T-helper 9 cell (primary cell): ENCODE measurements at regions not wholly inside any gene's neighbourhood (a gene's known extent, or its start where the extent isn't known, plus 50 kb on each side); places are given as distances from the start of the nearest gene placed in this dataset.
"Not testable (repeated sequence)": the region's sequence is repeated elsewhere in the genome, so short reads cannot be mapped to it uniquely, and the experiment has no call there.

ENCODE experiments used
- DNase-seq: peaks from one replicate; pipeline ENCODE4 v3.0.0-alpha.2; 2020

DNA sequence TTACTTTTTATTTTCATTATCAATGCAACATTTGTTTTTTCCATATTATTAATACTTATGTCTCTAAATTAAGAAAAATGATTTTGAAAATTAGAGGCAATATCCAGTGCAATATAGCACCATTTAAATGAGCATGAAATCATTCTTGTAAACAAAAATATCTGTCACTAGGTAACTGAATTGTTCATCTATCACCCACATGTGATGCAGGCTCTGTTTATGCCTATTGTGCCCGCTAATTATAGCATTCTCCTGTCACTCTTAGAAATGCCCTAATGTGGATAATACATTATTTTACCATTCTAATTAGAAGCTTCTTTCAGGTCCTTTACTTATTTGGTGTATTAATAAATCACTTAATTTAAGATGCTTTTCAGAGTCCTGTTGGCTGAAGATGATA, 1332.4 kb downstream of the AACS start:
- DNase-seq = no peak

DNA sequence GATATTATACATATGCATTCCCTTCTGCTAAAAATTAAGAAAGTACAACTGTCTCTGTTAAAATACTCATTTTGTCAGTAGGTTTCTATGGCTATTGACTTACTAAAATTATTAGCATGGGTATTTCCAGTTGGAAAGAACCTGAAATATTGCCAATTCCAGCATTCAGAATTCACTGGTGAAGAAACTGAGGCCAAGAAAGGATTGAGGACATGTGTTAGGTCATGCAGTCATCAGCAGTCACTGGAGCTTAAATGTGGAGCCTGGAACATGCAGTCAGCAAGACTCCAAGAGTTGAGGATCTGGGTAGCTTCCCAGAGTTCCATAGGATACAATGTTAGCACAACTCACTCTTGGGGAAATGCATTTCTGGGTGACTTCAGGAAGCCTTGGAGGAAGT, 1335.6 kb downstream of the AACS start:
- no peak for DNase-seq

DNA sequence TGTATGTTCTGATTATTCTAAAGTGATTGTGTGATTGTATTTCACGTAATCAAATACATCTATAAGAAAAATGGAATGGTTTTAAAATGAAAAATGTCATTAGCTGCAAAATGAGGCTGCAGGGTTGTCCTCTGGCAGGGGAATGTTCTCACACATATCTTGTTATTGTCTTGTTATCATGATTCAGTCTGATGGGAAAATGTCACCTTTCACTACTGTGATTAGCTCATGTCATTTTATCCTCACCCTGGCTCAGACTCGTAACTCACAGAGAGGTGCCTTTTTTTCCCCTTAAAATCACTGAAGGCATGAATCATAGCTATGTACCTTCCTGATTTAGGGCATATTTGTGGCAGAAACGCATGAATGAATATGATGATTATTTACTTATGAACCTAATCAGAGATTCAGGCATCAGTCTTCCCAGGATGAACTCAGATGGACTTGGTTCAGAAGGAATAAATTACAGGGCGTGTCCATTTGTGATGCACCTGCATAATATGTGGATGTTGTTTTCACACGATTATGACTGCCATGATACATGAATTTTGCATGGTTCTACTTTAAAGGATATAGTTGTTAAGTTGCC, 1339.2 kb downstream of the AACS start:
- no peak for DNase-seq

DNA sequence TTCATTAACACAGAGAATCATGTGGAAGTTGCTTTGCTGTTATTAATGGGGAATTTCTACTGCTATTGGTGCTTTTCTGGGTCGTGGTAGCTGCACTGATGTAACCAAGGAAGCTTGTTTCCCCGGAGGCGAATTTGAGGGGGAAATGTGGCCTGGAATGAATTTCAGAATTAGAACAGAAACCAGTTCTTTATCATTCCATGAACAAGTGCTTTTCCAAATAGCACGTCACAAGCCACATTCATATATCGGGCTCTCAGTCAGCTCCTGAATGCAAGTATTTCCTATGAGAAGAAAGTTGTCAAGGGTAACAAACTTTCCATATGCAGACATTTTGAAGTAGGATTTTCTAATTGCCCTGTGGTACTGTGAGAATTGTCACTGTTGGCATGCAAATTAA, 1353.2 kb downstream of the AACS start:
- no peak for DNase-seq

DNA sequence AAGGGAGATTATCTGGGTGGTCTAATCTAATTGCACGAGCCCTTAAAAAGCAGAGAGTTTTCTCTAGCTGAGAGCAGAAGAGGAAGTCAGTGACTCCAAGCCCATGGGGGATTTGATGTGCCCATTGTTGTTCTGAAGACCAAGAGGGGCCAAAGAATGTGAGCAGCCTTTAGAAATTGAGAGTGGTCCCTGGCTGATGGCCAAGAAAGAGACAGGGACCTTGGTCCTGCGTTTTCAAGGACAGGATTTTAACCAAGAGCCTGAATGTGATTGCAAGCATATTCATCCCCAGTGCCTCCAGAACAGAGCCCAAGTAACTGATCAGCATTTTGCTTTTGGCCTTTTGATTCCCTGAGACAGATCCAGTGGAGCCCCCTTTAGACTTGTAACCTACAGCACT, 1353.9 kb downstream of the AACS start:
- no peak for DNase-seq

DNA sequence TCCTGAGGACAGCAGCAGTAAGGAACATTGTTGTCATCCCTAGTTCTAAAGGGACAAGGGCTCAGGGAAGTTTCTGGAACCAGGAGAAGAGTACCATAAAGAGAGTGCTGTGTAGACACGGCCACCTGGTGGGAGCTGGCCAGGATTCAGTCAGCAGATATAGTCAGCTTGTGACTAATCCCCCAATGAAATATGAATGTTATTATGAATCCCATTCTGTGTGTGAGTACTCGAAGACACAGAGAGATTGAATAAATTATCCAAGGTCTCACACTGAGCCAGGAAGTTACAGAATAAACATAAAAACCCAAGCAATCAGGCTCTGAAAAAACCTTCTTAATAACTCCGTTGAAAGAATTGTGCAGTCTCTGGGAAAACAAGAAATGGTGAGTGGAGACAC, 1359.5 kb downstream of the AACS start:
- no peak for DNase-seq

DNA sequence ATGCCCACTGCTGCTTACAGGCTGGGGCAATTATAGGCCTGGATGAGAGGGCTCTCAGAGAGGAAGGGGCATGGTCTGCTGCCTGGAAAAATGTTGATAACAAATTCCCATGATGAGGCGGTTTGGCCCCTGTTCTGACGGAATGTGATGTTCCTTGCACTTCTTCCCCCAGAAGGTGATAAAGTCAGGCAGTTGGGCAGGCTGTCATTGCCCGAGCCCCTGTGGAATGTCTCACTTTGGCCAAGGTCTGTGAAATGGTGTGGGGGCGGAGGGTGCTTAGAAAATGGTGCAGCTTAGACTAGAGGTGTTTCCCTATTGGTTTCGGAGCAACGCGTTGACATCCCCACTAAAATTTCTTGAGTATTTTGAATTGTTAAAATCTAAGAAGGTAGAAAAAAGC, 1360.0 kb downstream of the AACS start:
- no peak for DNase-seq

DNA sequence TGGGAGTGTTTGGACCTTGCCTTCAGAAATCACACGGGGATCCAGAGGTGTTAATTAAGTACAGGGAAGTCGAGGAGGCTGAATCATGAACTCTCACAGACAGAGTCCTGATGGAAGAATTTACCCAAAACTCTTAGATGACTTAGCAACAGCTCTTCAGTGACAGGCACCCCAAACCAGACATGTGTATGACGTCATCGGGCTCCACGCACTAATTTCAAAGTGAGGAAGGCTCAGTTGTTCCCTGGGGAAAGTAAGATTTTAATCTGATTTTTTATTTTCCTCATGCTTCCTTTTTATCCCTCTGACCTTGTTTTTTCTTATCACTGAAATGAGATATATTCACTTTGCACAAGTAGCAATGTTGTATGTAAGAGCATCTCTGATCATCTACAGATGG, 1363.5 kb downstream of the AACS start:
- DNase-seq = no peak

DNA sequence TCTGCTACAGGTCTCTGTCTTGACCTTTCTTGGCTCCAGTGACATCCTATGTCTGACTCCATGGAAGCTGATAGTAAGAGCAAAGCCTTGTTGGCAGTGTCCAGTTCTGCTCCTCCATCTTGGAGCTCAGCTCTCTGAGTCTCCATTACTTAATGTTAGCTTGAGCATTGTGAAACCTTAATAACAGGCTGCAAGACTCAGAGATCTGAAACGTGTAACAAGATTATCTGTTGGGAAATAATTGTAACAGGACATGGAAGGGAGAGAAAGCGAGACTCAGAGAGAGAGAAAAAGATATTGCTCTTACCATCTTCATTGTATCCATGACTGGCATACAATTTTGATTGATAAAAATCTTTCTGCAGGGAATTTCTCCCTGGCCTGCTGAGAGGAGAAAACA, 1365.7 kb downstream of the AACS start:
- no peak for DNase-seq

DNA sequence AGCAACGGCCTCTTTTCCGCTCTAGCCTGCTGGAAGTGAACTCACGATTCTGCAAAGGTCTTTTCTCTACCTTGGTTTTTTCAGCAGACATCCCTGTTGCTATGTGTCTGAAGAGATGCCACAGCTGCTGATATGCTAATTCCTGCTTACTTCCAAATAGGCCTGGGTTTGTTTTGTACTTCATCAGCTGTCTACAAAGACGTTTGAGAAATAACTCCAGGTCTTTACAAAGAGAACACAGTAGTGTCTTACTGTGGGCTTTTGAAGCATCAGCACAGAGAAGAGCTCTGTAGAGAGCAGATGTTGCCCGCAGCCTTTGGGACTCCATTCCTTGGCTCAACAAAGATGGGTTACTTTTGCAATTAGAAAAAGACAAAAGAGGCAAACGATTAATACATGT, 1366.5 kb downstream of the AACS start:
- no peak for DNase-seq

DNA sequence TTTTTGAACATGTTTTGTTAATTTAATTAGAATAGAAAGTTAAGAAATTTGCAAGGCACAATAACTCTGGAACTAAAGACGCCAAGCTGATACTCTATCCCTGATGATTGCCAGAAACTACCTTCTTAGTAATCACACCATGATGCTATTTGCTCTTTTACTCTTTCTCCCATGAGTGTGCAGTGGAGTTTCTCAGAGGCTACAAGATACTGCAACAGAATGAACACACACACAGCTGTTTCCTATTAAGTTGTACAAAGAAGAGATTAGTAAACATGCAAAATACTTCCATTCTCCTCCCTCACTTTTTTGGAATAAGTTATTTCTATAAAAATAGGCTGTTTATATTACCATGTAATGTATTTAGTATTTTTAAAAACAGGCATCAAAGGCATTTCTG, 1367.5 kb downstream of the AACS start:
- no peak for DNase-seq

DNA sequence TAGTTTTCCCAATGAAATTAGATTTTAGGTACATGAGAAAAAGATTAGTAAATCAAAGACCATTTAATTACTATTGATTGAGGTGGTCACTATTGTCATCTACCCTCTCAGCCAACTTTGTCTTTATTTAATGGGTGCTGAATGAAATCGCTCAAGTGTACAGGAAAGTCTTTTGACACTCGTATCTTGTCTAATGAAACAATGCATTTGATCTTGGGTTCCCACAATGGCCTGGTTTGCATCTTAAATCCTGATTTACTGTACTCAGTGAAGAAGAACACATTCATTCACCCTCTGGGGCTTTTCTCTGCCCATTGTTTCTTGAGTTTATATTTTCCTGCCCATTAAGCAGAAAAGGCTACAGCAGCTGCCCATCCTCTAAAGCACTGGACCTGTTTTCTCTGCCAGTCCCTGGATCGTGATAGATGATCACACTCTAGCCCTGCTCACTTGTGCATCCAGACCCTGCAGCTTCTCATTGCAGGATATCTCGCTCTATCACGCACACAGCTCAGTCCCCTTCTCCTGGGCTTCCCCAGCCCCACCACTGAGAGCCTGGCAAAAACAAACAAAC, 1369.3 kb downstream of the AACS start:
- no peak for DNase-seq

DNA sequence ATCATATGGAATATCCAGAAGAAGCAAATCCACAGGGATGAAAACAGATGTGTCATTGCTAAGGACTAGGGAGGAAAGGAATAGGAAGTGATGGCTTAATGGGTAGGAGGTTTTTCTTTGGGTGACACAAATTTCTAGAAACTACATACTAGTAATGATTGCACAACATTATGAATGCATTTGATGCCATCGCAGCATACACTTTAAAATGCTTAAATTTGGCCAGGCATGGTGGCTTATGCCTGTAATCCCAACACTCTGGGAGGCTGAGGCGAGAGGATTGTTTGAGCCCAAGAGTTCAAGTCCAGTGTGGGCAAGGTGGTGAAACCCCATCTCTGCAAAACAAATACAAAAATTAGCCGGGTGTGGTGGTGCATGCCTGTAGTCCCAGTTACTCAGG, 1370.8 kb downstream of the AACS start:
- DNase-seq = no peak

DNA sequence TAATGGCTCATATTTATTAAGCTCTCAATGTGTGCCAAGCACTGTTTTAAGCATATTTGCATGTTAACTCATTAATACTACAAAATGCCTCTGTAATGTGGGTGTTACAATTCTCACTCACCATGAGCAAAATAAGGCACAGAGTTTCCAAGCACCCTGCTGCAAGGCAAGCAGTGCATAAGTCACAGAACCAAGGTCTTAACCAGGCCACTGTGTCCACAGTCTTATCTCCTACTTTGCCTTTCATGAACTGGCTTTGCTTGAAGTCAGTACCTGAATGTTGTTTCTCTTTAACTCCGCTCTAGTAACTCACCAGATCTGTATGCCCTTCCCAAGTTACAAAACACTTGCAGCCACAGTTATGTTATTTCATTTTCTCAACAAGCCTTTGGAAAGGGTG, 1372.7 kb downstream of the AACS start:
- no peak for DNase-seq

DNA sequence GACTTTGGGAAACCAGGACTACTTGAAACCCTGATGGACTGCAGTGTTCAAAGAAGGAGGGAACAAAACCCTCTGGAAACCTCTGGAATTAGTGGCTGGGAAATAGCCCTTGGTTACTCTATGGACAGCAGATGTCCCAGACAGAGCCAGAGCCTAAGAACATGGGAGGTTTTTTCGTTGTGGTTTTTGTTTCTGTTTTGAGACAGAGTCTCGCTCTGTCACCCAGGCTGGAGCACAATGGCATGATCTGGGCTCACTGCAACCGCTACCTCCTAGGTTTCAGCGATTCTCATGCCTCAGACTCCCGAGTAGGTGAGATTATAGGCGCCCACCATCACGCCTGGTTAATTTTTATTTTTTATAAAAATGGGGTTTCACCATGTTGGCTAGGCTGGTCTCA, 1378.7 kb downstream of the AACS start:
- DNase-seq = no peak

DNA sequence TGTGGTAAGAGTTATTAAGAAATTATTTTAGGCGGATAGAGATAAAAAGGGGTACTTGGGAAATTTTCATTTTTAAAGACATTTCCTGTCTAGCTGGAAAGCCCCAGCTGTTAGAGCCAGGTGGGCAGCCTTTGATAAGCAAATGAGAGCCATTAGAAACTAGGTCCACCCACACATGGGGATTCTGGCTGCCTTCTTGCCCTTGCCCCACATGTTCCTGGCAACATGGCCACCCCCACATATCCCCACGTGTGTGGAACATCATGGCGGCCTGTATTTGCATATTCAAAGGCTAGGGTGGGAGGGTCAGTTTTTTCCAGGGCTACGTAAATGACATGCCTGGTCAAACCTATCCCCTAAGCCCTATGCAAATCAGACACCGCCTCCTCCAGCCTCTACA, 1382.1 kb downstream of the AACS start:
- DNase-seq = no peak

DNA sequence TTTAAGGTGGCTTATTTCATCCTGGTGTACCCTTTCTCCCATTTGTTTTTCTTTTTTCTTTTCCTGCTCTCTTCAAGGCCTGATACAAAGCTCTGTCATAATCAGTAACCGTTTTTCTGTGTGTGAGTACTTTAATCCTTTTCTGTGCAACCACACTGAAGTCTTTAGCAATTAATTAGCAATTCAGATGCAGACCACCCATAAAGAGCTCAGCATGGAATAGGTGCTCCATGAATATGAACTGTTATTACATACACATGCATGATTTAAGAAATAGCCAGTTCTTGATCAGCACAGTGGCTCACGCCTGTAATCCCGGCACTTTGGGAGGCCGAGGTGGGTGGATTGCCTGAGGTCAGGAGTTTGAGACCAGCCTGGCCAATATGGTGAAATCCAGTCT, 1386.6 kb downstream of the AACS start:
- DNase-seq = no peak

DNA sequence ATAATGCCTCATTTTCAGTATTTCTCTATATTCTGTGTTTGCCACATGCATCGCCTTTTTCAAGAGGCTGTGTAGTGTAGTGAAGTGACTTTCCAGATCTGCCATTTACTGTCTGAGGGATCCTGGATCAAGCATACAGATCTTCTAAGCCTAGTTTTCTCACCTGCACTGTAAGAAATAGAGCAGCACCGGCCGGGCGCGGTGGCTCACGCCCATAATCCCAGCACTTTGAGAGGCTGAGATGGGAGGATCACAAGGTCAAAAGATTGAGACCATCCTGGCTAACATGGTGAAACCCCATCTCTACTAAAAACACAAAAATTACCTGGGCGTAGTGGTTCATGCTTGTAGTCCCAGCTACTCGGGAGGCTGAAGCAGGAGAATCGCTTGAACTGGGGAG, 1387.5 kb downstream of the AACS start:
- not testable (repeated sequence) for DNase-seq

DNA sequence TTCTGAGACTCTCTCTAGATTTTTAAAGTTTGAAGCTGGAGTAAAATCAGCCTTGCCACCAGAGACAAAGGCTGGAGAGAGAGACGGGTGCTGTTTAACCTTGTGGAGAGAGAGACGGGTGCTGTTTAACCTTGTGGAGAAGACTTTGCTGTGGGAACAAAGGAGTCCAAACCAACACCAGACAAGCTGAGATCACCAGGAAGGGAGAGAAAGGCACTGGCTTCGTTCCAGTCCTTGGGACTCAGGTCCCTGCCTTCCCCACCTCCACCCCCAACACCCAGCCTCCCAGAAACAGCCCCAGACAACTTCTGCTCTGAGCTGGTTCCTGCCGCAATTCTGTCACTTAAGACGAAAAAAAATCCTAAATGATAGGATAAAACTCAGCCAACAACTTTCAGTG, 1389.3 kb downstream of the AACS start:
- no peak for DNase-seq

DNA sequence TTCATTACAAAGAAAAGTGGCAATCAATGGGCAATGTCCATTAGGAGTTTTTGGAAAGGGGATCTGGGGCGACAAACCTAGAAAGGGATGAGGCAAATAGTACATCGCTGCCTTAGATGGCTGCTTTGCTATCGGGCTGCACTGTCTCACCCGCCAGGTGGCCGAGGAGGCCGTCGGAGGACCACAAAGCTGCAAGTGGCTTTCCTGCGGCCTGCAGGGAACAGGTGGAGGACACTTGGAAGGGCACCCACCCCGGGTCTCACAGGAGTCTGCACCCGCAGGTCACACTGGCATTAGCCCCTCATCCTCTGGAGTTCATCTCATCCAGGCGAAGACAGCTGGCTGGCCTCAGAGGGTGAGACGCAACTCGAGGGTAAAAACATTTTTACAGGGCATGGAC, 1392.5 kb downstream of the AACS start:
- no peak for DNase-seq

DNA sequence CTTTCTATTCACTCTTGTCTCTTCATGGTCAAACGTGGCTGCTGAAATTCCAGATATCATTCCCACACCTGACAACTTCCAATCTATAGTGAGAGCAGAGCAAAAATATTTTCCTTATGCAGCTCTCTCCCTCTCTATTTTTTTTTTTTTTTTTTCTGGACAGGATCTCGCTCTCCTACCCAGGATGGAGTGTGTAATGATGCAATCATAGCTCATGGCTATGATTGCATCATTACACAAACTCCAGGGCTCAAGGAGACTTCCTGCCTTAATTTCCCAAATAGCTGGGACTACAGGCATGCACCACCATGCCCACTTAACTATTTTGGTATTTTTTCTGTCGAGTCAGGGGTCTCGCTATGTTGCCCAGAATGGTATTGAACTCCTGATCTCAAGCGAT, 1398.9 kb downstream of the AACS start:
- no peak for DNase-seq

DNA sequence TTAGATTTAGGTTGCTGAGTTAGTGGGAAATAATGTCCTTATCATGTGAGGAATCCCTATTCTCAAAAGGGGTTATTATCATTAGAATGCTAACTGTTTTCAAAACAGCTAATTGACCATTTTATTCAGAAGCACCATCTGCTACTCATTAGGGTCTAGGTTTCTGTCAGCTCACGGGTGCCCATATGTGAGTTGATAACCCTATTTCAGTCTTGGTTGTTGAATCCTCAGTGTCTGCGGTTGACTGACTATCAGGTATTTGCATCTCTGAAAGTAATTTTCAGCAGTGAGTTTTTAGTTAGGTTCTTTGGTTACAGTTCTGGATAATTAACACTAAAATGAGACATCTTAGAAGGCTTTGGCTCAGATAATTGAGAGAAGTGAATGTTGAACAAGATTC, 1404.0 kb downstream of the AACS start:
- DNase-seq = no peak

DNA sequence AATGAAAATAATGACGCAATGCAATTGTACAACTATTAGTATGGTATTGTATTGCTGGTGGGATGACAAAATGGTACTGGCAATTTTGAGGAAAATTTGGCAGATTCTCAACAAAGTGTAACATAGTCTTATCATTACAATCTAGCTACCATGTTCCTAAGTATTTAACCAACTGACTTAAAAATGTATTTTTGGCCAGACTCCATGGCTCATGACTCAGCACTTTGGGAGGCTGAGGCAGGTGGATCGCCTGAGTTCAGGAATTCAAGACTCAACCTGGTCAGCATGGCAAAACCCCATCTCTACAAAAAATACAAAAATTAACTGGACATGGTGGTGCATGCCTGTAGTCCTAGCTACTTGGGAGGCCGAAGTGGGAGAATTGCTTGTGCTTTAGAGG, 1409.5 kb downstream of the AACS start:
- DNase-seq = no peak

DNA sequence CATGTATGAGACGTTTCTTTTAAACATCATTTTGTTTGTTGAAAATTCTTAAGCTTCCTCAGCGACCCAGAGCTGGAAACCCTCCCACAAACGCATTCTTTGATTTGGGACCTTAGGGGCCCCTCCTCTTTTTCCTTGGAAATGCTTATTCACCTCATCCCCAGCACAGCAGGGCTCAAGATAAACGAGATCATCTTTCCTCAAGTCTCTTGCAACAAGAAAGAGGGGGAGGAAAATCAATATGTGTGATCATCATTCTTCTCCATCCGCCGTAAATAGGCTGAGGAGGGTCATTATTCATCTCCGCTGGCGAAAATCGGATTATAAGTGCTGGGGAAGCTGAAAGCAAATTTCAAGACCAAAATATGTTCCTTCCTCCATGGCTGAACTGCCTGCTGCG, 1415.2 kb downstream of the AACS start:
- no peak for DNase-seq

DNA sequence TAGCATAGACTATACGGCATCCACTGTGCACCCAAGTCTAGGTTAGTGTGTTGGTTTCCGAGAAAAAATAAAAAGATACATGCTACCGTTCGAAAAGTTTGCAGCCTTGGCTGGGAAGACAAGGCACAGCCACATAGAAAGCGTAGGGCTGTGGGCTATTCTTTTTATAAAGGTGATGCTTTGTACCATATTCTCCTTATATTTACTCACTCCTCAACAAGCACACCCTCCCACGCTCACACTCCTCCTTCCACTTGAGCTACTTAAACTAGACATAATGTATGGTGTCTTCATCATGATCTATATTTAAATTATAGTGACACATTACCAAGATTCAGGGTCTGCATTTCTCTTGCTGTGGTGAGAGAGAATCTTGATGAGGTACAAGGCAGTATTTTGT, 1416.5 kb downstream of the AACS start:
- DNase-seq = no peak
